HS-5 (cell line): ENCODE measurements at regions not wholly inside any gene's neighbourhood (a gene's known extent, or its start where the extent isn't known, plus 50 kb on each side); places are given as distances from the start of the nearest gene placed in this dataset.

ENCODE experiments used
- DNase-seq: peaks from one replicate; pipeline ENCODE4 v3.0.0-alpha.2; 2012; ENCODE audit warnings: low read depth

GRCh38 chr5:44660251-44660650 lies 148.5 kb upstream of the MRPS30 start:
- no peak for DNase-seq

GRCh38 chr5:44659334-44659733 lies 149.4 kb upstream of the MRPS30 start:
- DNase-seq = no peak

- DNase-seq = no peak
These were observed 156.1 kb upstream of the MRPS30 start for GRCh38 chr5:44652674-44653073.

- no peak for DNase-seq
These were observed 162.7 kb upstream of the MRPS30 start for GRCh38 chr5:44646016-44646415.

GRCh38 chr5:44645502-44645901 lies 163.2 kb upstream of the MRPS30 start:
- no peak for DNase-seq

- DNase-seq = no peak
These were observed 164.1 kb upstream of the MRPS30 start for GRCh38 chr5:44644628-44645027.

- DNase-seq = no peak
These were observed 166.9 kb upstream of the MRPS30 start for GRCh38 chr5:44641820-44642219.

- DNase-seq = no peak
These were observed 167.7 kb upstream of the MRPS30 start for GRCh38 chr5:44640945-44641456.

- no peak for DNase-seq
These were observed 170.6 kb upstream of the MRPS30 start for GRCh38 chr5:44637916-44638869.

- DNase-seq = no peak
These were observed 176.4 kb upstream of the MRPS30 start for GRCh38 chr5:44632344-44632743.

- DNase-seq = no peak
These were observed 181.9 kb upstream of the MRPS30 start for GRCh38 chr5:44626846-44627245.

GRCh38 chr5:44622331-44622730 lies 186.4 kb upstream of the MRPS30 start:
- DNase-seq = no peak

GRCh38 chr5:44619875-44620610 lies 188.7 kb upstream of the MRPS30 start:
- no peak for DNase-seq

GRCh38 chr5:44614845-44615244 lies 193.9 kb upstream of the MRPS30 start:
- DNase-seq = no peak

GRCh38 chr5:44613936-44614335 lies 194.8 kb upstream of the MRPS30 start:
- no peak for DNase-seq

- no peak for DNase-seq
These were observed 202.8 kb upstream of the MRPS30 start for GRCh38 chr5:44605926-44606325.

GRCh38 chr5:44603496-44604272 lies 205.1 kb upstream of the MRPS30 start:
- DNase-seq = no peak

- DNase-seq = no peak
These were observed 185.5 kb upstream of the FGF10 start for GRCh38 chr5:44574678-44575077.

GRCh38 chr5:44568519-44568918 lies 179.3 kb upstream of the FGF10 start:
- no peak for DNase-seq

- no peak for DNase-seq
These were observed 176.7 kb upstream of the FGF10 start for GRCh38 chr5:44565902-44566301.

- DNase-seq = no peak
These were observed 176.1 kb upstream of the FGF10 start for GRCh38 chr5:44565360-44565759.

GRCh38 chr5:44546286-44546685 lies 157.1 kb upstream of the FGF10 start:
- peak; percentile 80 for DNase-seq
